ENCODE measurements at regions not wholly inside any gene's neighbourhood (a gene's known extent, or its start where the extent isn't known, plus 50 kb on each side); places are given as distances from the start of the nearest gene placed in this dataset.

DNA sequence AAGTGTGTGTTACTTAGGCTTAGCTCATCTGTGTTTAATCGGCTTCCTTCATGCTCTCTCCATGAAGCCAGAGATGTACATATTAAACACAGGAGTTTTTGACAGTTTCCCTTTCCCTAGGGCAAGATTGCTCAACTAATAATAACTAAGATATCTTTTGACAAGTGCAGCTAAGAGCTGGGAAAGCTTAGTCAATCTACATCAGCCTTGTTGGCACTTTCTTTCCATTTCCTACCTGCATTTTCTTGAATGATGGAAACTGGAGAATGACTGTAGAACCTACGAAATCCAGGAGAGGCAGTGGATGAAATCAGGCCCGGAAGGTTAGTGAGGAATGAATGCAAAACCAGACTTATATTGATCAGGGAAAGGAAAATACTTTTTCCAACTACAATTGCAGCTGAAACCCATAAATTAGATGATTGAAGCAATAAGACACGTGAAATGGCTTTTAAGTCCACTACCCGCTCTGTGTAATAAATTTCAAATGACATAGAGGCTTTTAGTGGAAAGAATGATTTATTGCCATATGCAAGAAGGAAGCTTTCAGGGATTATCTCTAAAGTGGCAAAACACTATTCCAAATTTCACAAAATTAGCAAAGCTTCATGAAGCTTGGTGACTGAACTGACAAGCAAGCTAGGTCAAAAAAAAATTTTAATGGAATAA is 237.2 kb upstream of the ID4 start:
- intact Hi-C loops (cut with micrococcal nuclease), result no loop called here

More for the DNA sequence above, 237.2 kb upstream of the ID4 start:
- DNase-seq (ENCODE audit: extremely low read depth in 1 of 4, low spot score in 3 of 4) (no peak), ATAC-seq (no peak), FAIRE-seq (no peak)
- no peak overlapping the region for H3K4me2 ChIP-seq (ENCODE audit: insufficient read depth, low read length)
- CTCF ChIA-PET (ENCODE audit: low intra/inter-chr PET ratio), result no interaction called here
- POLR2A ChIA-PET, result no interaction called here
- H3K4me3 ChIP-seq, result no peak overlapping the region
- no peaks in the 10 kb centered on the region for H3K79me2 ChIP-seq (ENCODE audit: control insufficient read depth, insufficient read depth, low read length)
- H4K20me1 ChIP-seq (replicated peaks; ENCODE audit: control insufficient read depth, insufficient read depth, low read length), result no peaks in the 10 kb centered on the region
- no peak overlapping the region for H2AFZ ChIP-seq (ENCODE audit: low read depth, low read length)
- H3K36me3 ChIP-seq (ENCODE audit: control insufficient read depth, insufficient read depth, low read length), result no peaks in the 10 kb centered on the region
- no peaks in the 10 kb centered on the region for H3K4me1 ChIP-seq (replicated peaks in 1 of 2; ENCODE audit: control insufficient read depth in 2 of 2, insufficient read depth in 2 of 2, low read length in 2 of 2)
- TF ChIP-seq PBX2 (CRISPR knock-in tag; IDR thresholded peaks at IDR 0.05; ENCODE audit: low read depth) (no peak), PBX2 (tag; conservative IDR thresholded peaks at IDR 0.05; ENCODE audit: low read depth) (peak; percentile 62), NFYB (IDR thresholded peaks at IDR 0.05; ENCODE audit: extremely low read depth, insufficient read length) (no peak)
- no peak overlapping the region for H3K9ac ChIP-seq (ENCODE audit: insufficient read depth in 1 of 2, low read depth in 2 of 2, low read length in 2 of 2)
- 3% methylated on average over 5 of the region's 5 CpGs for WGBS (ENCODE audit: insufficient coverage, low coverage, missing lambda C conversion rate)
- H3K9me1 ChIP-seq (ENCODE audit: control insufficient read depth, insufficient read depth, low read length), result no peaks in the 10 kb centered on the region
- H3K9me3 ChIP-seq (replicated peaks; ENCODE audit: control insufficient read depth, insufficient read depth, low read depth, low read length), result no peaks in the 10 kb centered on the region
- BruUV-seq (replicated peaks), result no TSS peak
- no peaks in the 10 kb centered on the region for H3K27me3 ChIP-seq (ENCODE audit: control insufficient read depth in 2 of 2, insufficient read depth in 2 of 2, low read length in 2 of 2)
- H3K27ac ChIP-seq (ENCODE audit: extremely low read depth, low read depth, low read length), result no peak overlapping the region
- in situ Hi-C loops (cut with MboI), result no loop called here
